Astrocyte (in vitro differentiated cells and primary cell): ENCODE measurements at regions not wholly inside any gene's neighbourhood (a gene's known extent, or its start where the extent isn't known, plus 50 kb on each side); places are given as distances from the start of the nearest gene placed in this dataset.

Experiments
- DNase-seq: peaks from one replicate; pipeline ENCODE4 v3.0.0-alpha.2; 2010; ENCODE audit warnings: low read depth
- FAIRE-seq: peaks from 2 replicates; lab custom pipeline; 2011; peaks lifted over from hg19 to GRCh38; lab: Jason Lieb, UNC
- H2AFZ ChIP-seq: 2 replicates; pipeline ENCODE4 v1.6.0; 2012; ENCODE audit warnings: low read depth, low read length, inconsistent platforms
- H3K27ac ChIP-seq: 2 replicates; pipeline ENCODE4 v1.5.1; 2011; ENCODE audit warnings: low read depth, low read length, inconsistent platforms
- H3K27me3 ChIP-seq: 2 replicates; pipeline ENCODE4 v1.6.0; 2011; ENCODE audit warnings: low read length, inconsistent platforms; ENCODE audit not compliant: insufficient read depth
- H3K36me3 ChIP-seq: 2 replicates; pipeline ENCODE4 v1.5.1; 2011; ENCODE audit warnings: low read length, inconsistent platforms; ENCODE audit not compliant: insufficient read depth
- H3K4me1 ChIP-seq: 2 replicates; pipeline ENCODE4 v1.5.1; 2011; ENCODE audit warnings: low read length, inconsistent platforms; ENCODE audit not compliant: insufficient read depth
- H3K4me2 ChIP-seq: 2 replicates; pipeline ENCODE4 v1.6.0; 2012; ENCODE audit warnings: low read length, inconsistent platforms
- H3K4me3 ChIP-seq: 2 replicates; pipeline ENCODE4 v1.5.1; 2011; ENCODE audit warnings: low read depth, mild to moderate bottlenecking, low read length, inconsistent platforms; ENCODE audit not compliant: insufficient read depth
- H3K79me2 ChIP-seq: 2 replicates; pipeline ENCODE4 v1.6.0; 2012; ENCODE audit warnings: mild to moderate bottlenecking, low read length, inconsistent platforms; ENCODE audit not compliant: insufficient read depth
- H3K9ac ChIP-seq: 2 replicates; pipeline ENCODE4 v1.6.0; 2012; ENCODE audit warnings: mild to moderate bottlenecking, low read length, inconsistent platforms
- H3K9me3 ChIP-seq: 2 replicates; pipeline ENCODE4 v1.5.1; 2012; ENCODE audit warnings: low read depth, mild to moderate bottlenecking, low read length, inconsistent platforms; ENCODE audit not compliant: insufficient read depth
- H4K20me1 ChIP-seq: 2 replicates; pipeline ENCODE4 v1.6.0; 2012; ENCODE audit warnings: low read length, inconsistent platforms; ENCODE audit not compliant: insufficient read depth
- H3K27ac Mint-ChIP-seq: one replicate; pipeline ENCODE4 v1.8.0; 2021; ENCODE audit warnings: mild to moderate bottlenecking, mixed read lengths; ENCODE audit not compliant: unreplicated experiment
- H3K27me3 Mint-ChIP-seq: one replicate; pipeline ENCODE4 v1.8.0; 2021; ENCODE audit warnings: low read depth, mixed read lengths; ENCODE audit not compliant: unreplicated experiment
- H3K36me3 Mint-ChIP-seq: one replicate; pipeline ENCODE4 v1.8.0; 2021; ENCODE audit warnings: low read depth, mixed read lengths; ENCODE audit not compliant: unreplicated experiment
- H3K4me1 Mint-ChIP-seq: one replicate; pipeline ENCODE4 v1.8.0; 2021; ENCODE audit warnings: low read depth, mixed read lengths; ENCODE audit not compliant: unreplicated experiment
- H3K4me3 Mint-ChIP-seq: one replicate; pipeline ENCODE4 v1.8.0; 2021; ENCODE audit warnings: mild to moderate bottlenecking, moderate library complexity, mixed read lengths; ENCODE audit not compliant: unreplicated experiment
- H3K9me3 Mint-ChIP-seq: one replicate; pipeline ENCODE4 v1.8.0; 2021; ENCODE audit warnings: mild to moderate bottlenecking, mixed read lengths; ENCODE audit not compliant: unreplicated experiment
- EZH2 ChIP-seq: IDR thresholded peaks from 2 replicates; pipeline ENCODE4 v1.6.1; 2012; ENCODE audit warnings: mild to moderate bottlenecking, low read length, inconsistent platforms; ENCODE audit not compliant: insufficient read depth
- TF ChIP-seq, protein P1 (sequence below): IDR thresholded peaks from 2 replicates; pipeline ENCODE4 v1.5.1; 2011; ENCODE audit warnings: low read depth, mild to moderate bottlenecking, inconsistent platforms, low read length, moderate library complexity; ENCODE audit not compliant: insufficient read depth

GRCh38 chr3:1477669-1478068 lies 384.8 kb downstream of the CNTN6 start:
- Histone ChIP-seq H3K4me3 (no peak overlapping the region), H3K9ac (no peak overlapping the region), H3K4me1 (no peaks in the 10 kb centered on the region), H3K36me3 (no peaks in the 10 kb centered on the region), H3K27ac (no peak overlapping the region), H3K79me2 (no peaks in the 10 kb centered on the region), H3K4me2 (no peak overlapping the region), H2AFZ (no peak overlapping the region), H3K9me3 (no peaks in the 10 kb centered on the region), H3K27me3 (no peaks in the 10 kb centered on the region), H4K20me1 (no peaks in the 10 kb centered on the region)
- no peak overlapping the region for H3K27ac Mint-ChIP-seq
- H3K4me3 Mint-ChIP-seq: no peak overlapping the region
- peaks cover 6% of the 10 kb centered on the region for H3K9me3 Mint-ChIP-seq
- DNase-seq: no peak
- TF ChIP-seq, protein P1, sequence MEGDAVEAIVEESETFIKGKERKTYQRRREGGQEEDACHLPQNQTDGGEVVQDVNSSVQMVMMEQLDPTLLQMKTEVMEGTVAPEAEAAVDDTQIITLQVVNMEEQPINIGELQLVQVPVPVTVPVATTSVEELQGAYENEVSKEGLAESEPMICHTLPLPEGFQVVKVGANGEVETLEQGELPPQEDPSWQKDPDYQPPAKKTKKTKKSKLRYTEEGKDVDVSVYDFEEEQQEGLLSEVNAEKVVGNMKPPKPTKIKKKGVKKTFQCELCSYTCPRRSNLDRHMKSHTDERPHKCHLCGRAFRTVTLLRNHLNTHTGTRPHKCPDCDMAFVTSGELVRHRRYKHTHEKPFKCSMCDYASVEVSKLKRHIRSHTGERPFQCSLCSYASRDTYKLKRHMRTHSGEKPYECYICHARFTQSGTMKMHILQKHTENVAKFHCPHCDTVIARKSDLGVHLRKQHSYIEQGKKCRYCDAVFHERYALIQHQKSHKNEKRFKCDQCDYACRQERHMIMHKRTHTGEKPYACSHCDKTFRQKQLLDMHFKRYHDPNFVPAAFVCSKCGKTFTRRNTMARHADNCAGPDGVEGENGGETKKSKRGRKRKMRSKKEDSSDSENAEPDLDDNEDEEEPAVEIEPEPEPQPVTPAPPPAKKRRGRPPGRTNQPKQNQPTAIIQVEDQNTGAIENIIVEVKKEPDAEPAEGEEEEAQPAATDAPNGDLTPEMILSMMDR: no peak
- no peak for TF ChIP-seq EZH2
- no peaks in the 10 kb centered on the region for H3K4me1 Mint-ChIP-seq
- H3K27me3 Mint-ChIP-seq: no peaks in the 10 kb centered on the region
- no peaks in the 10 kb centered on the region for H3K36me3 Mint-ChIP-seq
- no peak for FAIRE-seq

- no peak overlapping the region for H3K27ac ChIP-seq
- no peaks in the 10 kb centered on the region for H3K79me2 ChIP-seq
- H3K4me2 ChIP-seq: no peak overlapping the region
- Mint-ChIP-seq H3K9me3 (peaks cover 6% of the 10 kb centered on the region), H3K27ac (no peak overlapping the region), H3K4me3 (no peak overlapping the region), H3K36me3 (no peaks in the 10 kb centered on the region), H3K27me3 (no peaks in the 10 kb centered on the region), H3K4me1 (no peaks in the 10 kb centered on the region)
- FAIRE-seq: no peak
- no peaks in the 10 kb centered on the region for H3K27me3 ChIP-seq
- H3K9me3 ChIP-seq: no peaks in the 10 kb centered on the region
- no peak overlapping the region for H2AFZ ChIP-seq
- no peaks in the 10 kb centered on the region for H4K20me1 ChIP-seq
- DNase-seq: no peak
- H3K4me1 ChIP-seq: no peaks in the 10 kb centered on the region
- TF ChIP-seq EZH2: no peak
- TF ChIP-seq, protein P1: no peak
- H3K36me3 ChIP-seq: no peaks in the 10 kb centered on the region
- no peak overlapping the region for H3K4me3 ChIP-seq
- no peak overlapping the region for H3K9ac ChIP-seq
These were observed 402.6 kb downstream of the CNTN6 start for GRCh38 chr3:1495466-1495865.

DNA sequence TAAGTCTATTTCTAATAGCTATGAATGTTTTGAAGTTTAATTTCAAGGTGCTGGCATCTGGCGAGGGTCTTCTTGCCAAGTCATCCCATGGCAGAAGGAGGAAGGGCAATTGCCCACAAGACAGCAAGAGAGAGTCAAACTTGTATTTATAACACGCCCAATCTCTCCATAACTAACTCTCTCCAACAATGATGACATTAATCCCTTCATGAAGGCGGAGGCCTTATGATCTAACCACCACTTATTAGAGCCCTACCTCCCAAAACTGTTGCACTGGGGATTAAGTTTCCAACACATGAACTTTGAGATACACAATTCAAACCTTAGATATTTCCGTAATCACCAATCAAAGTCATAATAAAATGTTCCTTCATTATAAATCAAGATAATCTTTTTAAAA lies 406.9 kb downstream of the CNTN6 start:
- Histone ChIP-seq H3K4me2 (no peak overlapping the region), H3K9me3 (no peaks in the 10 kb centered on the region), H2AFZ (no peak overlapping the region), H4K20me1 (no peaks in the 10 kb centered on the region), H3K36me3 (no peaks in the 10 kb centered on the region), H3K4me3 (no peak overlapping the region), H3K79me2 (no peaks in the 10 kb centered on the region), H3K27me3 (no peaks in the 10 kb centered on the region), H3K4me1 (no peaks in the 10 kb centered on the region), H3K9ac (no peak overlapping the region), H3K27ac (no peak overlapping the region)
- Mint-ChIP-seq H3K9me3 (peaks cover 4% of the 10 kb centered on the region), H3K4me3 (no peak overlapping the region), H3K27ac (no peak overlapping the region), H3K4me1 (no peaks in the 10 kb centered on the region), H3K36me3 (no peaks in the 10 kb centered on the region), H3K27me3 (no peaks in the 10 kb centered on the region)
- FAIRE-seq: no peak
- no peak for DNase-seq
- TF ChIP-seq, protein P1: no peak
- TF ChIP-seq EZH2: no peak
